GM21447 (cell line): ENCODE measurements at regions not wholly inside any gene's neighbourhood (a gene's known extent, or its start where the extent isn't known, plus 50 kb on each side); places are given as distances from the start of the nearest gene placed in this dataset.
"Not testable (repeated sequence)": the region's sequence is repeated elsewhere in the genome, so short reads cannot be mapped to it uniquely, and the experiment has no call there.

Source experiments
- ATAC-seq: cut with Tn5 transposase; IDR thresholded peaks from one replicate; pipeline ENCODE4 v1.9.1; 2021; ENCODE audit not compliant: unreplicated experiment

- ATAC-seq: not testable (repeated sequence)
Observed at GRCh38 chr13:24992946-24993345, 103.0 kb upstream of the PABPC3 start.

GRCh38 chr13:24995225-24995804 is 100.6 kb upstream of the PABPC3 start:
- ATAC-seq: peak; percentile 73

GRCh38 chr13:24997367-24997967 is 98.5 kb upstream of the PABPC3 start:
- ATAC-seq: no peak

GRCh38 chr13:24998433-24998832 is 97.5 kb upstream of the PABPC3 start:
- no peak for ATAC-seq

- ATAC-seq: no peak
Observed at GRCh38 chr13:25001476-25002206, 94.3 kb upstream of the PABPC3 start.

- ATAC-seq: not testable (repeated sequence)
Observed at GRCh38 chr13:25002311-25002710, 93.6 kb upstream of the PABPC3 start.

GRCh38 chr13:25004489-25004888 is 91.4 kb upstream of the PABPC3 start:
- ATAC-seq: not testable (repeated sequence)

GRCh38 chr13:25005050-25005497 is 90.9 kb upstream of the PABPC3 start:
- ATAC-seq: not testable (repeated sequence)

- ATAC-seq: not testable (repeated sequence)
Observed at GRCh38 chr13:25007389-25007788, 88.5 kb upstream of the PABPC3 start.

- not testable (repeated sequence) for ATAC-seq
Observed at GRCh38 chr13:25014398-25014973, 81.5 kb upstream of the PABPC3 start.

GRCh38 chr13:25017176-25017575 is 78.8 kb upstream of the PABPC3 start:
- ATAC-seq: not testable (repeated sequence)

- ATAC-seq: not testable (repeated sequence)
Observed at GRCh38 chr13:25017808-25018728, 77.9 kb upstream of the PABPC3 start.

GRCh38 chr13:25018729-25019115 is 77.2 kb upstream of the PABPC3 start:
- ATAC-seq: no peak

GRCh38 chr13:25019741-25020140 is 76.2 kb upstream of the PABPC3 start:
- ATAC-seq: not testable (repeated sequence)

GRCh38 chr13:25024175-25024574 is 71.8 kb upstream of the PABPC3 start:
- ATAC-seq: no peak

- ATAC-seq: no peak
Observed at GRCh38 chr13:25032160-25032559, 63.8 kb upstream of the PABPC3 start.

GRCh38 chr13:25034173-25034572 is 61.8 kb upstream of the PABPC3 start:
- ATAC-seq: no peak

- ATAC-seq: no peak
Observed at GRCh38 chr13:25037057-25037813, 58.7 kb upstream of the PABPC3 start.

- no peak for ATAC-seq
Observed at GRCh38 chr13:25042151-25042865, 53.6 kb upstream of the PABPC3 start.
